CMK (cell line): ENCODE measurements at regions not wholly inside any gene's neighbourhood (a gene's known extent, or its start where the extent isn't known, plus 50 kb on each side); places are given as distances from the start of the nearest gene placed in this dataset.
"Not testable (repeated sequence)": the region's sequence is repeated elsewhere in the genome, so short reads cannot be mapped to it uniquely, and the experiment has no call there.

Experiments
- DNase-seq: peaks from one replicate; pipeline ENCODE4 v3.0.0-alpha.2; 2010; ENCODE audit warnings: low read depth

- DNase-seq, result no peak
Observed at GRCh38 chr2:142757111-142757510, 120.4 kb upstream of the KYNU start.

GRCh38 chr2:142756430-142756829, 121.0 kb upstream of the KYNU start:
- DNase-seq, result no peak

GRCh38 chr2:142755191-142755590, 122.3 kb upstream of the KYNU start:
- no peak for DNase-seq

- no peak for DNase-seq
Observed at GRCh38 chr2:142754182-142754581, 123.3 kb upstream of the KYNU start.

- DNase-seq, result no peak
Observed at GRCh38 chr2:142750858-142751257, 126.6 kb upstream of the KYNU start.

- DNase-seq, result no peak
Observed at GRCh38 chr2:142748559-142749099, 128.8 kb upstream of the KYNU start.

GRCh38 chr2:142745691-142746090, 131.8 kb upstream of the KYNU start:
- no peak for DNase-seq

GRCh38 chr2:142742371-142743214, 134.9 kb upstream of the KYNU start:
- DNase-seq, result no peak

GRCh38 chr2:142741764-142742269, 135.6 kb upstream of the KYNU start:
- DNase-seq, result no peak

GRCh38 chr2:142734770-142735169, 142.7 kb upstream of the KYNU start:
- DNase-seq, result no peak

GRCh38 chr2:142734231-142734630, 143.2 kb upstream of the KYNU start:
- peak; percentile 3 for DNase-seq

- not testable (repeated sequence) for DNase-seq
Observed at GRCh38 chr2:142729814-142730213, 147.7 kb upstream of the KYNU start.

- not testable (repeated sequence) for DNase-seq
Observed at GRCh38 chr2:142727821-142728478, 149.5 kb upstream of the KYNU start.

- no peak for DNase-seq
Observed at GRCh38 chr2:142725386-142725785, 152.1 kb upstream of the KYNU start.

- no peak for DNase-seq
Observed at GRCh38 chr2:142724713-142725349, 152.6 kb upstream of the KYNU start.

- DNase-seq, result no peak
Observed at GRCh38 chr2:142724186-142724585, 153.3 kb upstream of the KYNU start.

GRCh38 chr2:142723236-142723635, 154.2 kb upstream of the KYNU start:
- no peak for DNase-seq

- no peak for DNase-seq
Observed at GRCh38 chr2:142722569-142722968, 154.9 kb upstream of the KYNU start.

- no peak for DNase-seq
Observed at GRCh38 chr2:142722086-142722485, 155.4 kb upstream of the KYNU start.

- no peak for DNase-seq
Observed at GRCh38 chr2:142721015-142721414, 156.4 kb upstream of the KYNU start.

- no peak for DNase-seq
Observed at GRCh38 chr2:142718576-142719155, 158.8 kb upstream of the KYNU start.
